NB4 (cell line): ENCODE measurements at regions not wholly inside any gene's neighbourhood (a gene's known extent, or its start where the extent isn't known, plus 50 kb on each side); places are given as distances from the start of the nearest gene placed in this dataset.
A peak's percentile ranks its signal among the peaks of the same experiment; 100 is the strongest.
"Not testable (repeated sequence)": the region's sequence is repeated elsewhere in the genome, so short reads cannot be mapped to it uniquely, and the experiment has no call there.

Experiments
- DNase-seq: peaks from one replicate; pipeline ENCODE4 v3.0.0; 2010; ENCODE audit warnings: low read depth
- H3K4me3 ChIP-seq: one replicate; pipeline ENCODE4 v1.5.1; 2011; ENCODE audit warnings: mild to moderate bottlenecking, low read depth, low read length, moderate library complexity
- MYC ChIP-seq: IDR thresholded peaks from 2 replicates; pipeline ENCODE4 v1.6.1; 2011; ENCODE audit warnings: low read depth, low read length
- POLR2A ChIP-seq: IDR thresholded peaks from 2 replicates; pipeline ENCODE4 v1.6.1; 2011; ENCODE audit warnings: mild to moderate bottlenecking; ENCODE audit not compliant: insufficient read length; ENCODE audit errors: extremely low read depth
- TF ChIP-seq, protein P1 (sequence below): IDR thresholded peaks from 2 replicates; pipeline ENCODE4 v1.6.1; 2011; ENCODE audit warnings: low read depth, low read length
- TF ChIP-seq, protein P2 (sequence below): IDR thresholded peaks from one replicate; pipeline ENCODE4 v1.5.1; 2012; ENCODE audit warnings: low read depth, low read length

DNA sequence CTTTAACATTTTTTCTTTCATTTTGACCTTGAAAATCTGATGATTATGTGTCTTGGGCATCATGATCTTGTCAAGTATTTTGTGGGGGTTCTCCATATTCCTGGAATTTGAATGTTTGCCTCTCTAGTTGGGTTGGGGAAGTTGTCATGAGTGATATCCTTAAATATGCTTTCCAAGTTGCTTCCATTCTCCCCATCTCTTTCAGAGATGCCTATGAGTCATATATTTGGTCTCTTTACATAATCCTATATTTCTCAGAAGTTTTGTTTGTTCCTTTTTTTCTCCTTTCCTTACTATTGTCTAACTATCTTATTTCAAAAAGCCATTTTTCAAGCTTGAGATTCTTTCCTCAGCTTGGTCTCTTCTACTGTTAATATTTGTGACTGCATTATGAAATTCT, 69.0 kb upstream of the CCDC80 start:
- DNase-seq = no peak
- no peak overlapping the region for H3K4me3 ChIP-seq
- TF ChIP-seq MYC (no peak), POLR2A (no peak)
- TF ChIP-seq, protein P1, sequence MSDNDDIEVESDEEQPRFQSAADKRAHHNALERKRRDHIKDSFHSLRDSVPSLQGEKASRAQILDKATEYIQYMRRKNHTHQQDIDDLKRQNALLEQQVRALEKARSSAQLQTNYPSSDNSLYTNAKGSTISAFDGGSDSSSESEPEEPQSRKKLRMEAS = no peak
- TF ChIP-seq, protein P2, sequence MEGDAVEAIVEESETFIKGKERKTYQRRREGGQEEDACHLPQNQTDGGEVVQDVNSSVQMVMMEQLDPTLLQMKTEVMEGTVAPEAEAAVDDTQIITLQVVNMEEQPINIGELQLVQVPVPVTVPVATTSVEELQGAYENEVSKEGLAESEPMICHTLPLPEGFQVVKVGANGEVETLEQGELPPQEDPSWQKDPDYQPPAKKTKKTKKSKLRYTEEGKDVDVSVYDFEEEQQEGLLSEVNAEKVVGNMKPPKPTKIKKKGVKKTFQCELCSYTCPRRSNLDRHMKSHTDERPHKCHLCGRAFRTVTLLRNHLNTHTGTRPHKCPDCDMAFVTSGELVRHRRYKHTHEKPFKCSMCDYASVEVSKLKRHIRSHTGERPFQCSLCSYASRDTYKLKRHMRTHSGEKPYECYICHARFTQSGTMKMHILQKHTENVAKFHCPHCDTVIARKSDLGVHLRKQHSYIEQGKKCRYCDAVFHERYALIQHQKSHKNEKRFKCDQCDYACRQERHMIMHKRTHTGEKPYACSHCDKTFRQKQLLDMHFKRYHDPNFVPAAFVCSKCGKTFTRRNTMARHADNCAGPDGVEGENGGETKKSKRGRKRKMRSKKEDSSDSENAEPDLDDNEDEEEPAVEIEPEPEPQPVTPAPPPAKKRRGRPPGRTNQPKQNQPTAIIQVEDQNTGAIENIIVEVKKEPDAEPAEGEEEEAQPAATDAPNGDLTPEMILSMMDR = no peak

DNA sequence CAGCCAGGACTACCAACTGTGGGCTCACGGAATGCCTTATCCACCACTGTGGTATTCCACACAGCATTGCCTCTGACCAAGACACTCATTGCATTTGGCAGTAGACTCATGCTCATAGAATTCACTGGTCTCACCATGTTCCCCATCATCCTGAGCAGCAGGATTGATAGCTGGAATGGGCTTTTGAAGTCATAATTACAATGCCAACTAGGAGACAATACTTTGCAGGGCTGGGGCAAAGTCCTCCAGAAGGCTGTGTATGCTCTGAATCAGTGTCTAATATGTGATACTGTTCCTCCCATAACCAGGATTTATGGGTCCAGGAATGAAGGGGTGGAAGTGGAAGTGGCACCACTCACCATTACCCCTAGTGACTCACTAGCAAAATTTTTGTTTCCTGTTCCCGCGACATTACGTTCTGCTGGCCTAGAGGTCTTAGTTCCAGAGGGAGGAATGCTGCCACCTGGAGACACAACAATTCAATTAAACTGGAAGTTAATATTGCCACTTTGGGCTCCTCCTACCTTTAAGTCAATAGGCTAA, 58.6 kb upstream of the CCDC80 start:
- no peak for TF ChIP-seq POLR2A
- TF ChIP-seq, protein P1 = no peak
- TF ChIP-seq, protein P2 = no peak
- TF ChIP-seq MYC = no peak
- H3K4me3 ChIP-seq = no peak overlapping the region
- DNase-seq = no peak

DNA sequence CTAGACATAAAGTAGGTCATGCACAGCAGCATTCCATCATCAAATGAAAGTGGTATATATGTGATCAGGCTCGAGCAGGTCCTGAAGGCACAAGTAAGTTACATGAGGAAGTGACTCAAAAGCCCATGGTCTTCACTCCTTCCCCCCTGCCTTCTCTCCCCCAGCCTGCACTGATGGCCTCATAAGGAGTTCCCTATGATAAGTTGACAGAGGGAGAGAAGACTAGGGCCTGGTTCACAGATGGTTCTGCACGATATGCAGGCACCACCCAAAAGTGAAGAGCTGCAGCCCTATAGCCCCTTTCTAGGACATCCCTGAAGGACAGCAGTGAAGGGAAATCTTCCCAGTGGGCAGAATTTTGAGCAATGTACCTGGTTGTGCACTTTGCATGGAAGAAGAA, 57.5 kb upstream of the CCDC80 start:
- H3K4me3 ChIP-seq, DNase-seq: not testable (repeated sequence)

DNA sequence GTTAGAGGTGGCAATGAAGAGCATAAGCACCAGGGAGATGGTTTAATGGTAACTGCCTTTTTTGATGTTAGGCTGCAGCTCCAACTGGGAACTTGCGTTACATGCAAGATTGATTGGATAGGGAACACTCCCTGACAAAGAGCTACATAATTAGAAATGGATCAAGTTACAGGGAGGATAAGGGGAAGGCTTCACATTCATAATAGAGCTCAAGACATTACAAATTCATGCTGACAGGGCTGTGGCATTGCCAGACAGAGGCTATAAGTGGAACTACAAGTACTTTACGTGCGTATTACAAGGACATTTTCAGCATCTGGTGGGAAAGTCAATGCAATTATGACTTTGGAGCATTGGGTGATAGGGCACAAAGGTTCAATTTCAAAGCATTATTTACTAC, 55.3 kb upstream of the CCDC80 start:
- H3K4me3 ChIP-seq, DNase-seq: not testable (repeated sequence)

DNA sequence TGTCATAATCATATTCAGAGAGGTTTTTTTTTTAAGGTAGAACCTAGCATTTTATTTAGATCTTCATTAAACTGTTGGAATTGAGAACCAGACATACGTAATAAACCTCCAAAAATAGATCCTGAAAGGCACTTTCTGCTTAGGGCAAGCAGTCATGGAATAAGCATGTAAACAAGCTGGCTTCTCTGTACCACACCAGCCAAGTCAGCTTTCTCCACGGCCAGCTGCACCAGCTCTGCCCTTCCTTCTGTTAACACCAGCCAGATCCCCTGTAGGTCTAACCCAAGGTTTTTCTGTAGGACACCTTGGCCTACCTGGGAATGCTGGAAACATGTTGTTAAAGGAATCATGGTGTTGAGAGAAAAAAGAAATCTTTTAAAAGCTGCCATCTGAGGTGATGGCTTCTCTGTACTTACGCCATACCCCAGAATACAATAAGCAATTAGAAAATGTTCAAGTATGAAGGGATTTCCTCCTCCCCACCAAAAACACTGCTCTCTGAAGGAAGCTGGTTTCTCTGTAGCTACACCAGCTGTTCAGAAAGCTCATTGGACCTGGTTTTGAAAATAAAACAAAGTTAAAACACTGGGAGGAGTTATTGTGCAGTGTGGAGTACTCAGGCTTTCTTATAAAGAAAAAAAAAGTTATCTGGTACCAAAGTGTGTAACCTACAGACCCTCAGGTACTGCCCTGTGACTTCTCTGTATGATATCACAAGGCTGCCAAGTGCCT, 54.6 kb upstream of the CCDC80 start:
- H3K4me3 ChIP-seq, DNase-seq: not testable (repeated sequence)

DNA sequence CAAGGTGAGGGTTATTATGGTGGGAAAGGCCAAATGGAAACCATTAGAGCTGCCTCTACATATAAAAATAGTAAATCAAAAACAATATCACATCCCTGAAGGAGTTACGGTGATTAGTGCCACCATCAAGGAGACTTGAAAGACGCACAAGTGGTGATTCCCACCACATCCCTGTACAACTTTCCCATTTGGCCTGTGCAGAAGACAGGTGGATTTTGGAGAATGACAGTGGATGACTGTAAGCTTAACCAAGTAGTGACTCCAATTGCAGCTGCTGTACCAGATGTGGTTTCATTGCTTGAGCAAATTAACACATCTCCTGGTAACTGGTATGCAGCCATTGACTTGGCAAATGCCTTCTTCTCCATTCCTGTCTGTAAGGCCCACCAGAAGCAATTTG, 54.0 kb upstream of the CCDC80 start:
- not testable (repeated sequence) for H3K4me3 ChIP-seq, DNase-seq

DNA sequence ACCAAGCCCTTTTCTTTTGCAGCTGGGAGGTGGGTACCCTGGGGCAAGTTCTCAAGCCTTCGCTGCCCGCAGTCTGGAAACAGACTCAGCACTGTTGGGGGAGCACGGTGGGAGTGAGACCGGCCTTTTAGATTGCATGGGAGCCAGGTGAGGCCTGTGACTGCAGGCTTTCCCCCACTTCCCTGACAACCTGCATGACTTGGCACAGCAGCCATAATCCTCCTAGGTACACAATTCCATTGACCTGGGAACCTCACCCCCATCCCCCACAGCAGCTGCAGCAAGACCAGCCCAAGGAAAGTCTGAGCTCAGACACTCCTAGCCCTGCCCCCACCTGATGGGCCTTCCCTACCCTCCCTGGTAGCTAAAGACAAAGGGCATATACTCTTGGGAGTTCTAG, 52.2 kb upstream of the CCDC80 start:
- H3K4me3 ChIP-seq = no peak overlapping the region
- TF ChIP-seq, protein P2 = no peak
- TF ChIP-seq, protein P1 = no peak
- TF ChIP-seq MYC (no peak), POLR2A (no peak)
- peak; percentile 29 for DNase-seq
